HuH-7 (cell line): ENCODE measurements at regions not wholly inside any gene's neighbourhood (a gene's known extent, or its start where the extent isn't known, plus 50 kb on each side); places are given as distances from the start of the nearest gene placed in this dataset.

Experiments used
- DNase-seq: peaks from one replicate; pipeline ENCODE4 v3.0.0; 2011; ENCODE audit warnings: low spot score

DNA sequence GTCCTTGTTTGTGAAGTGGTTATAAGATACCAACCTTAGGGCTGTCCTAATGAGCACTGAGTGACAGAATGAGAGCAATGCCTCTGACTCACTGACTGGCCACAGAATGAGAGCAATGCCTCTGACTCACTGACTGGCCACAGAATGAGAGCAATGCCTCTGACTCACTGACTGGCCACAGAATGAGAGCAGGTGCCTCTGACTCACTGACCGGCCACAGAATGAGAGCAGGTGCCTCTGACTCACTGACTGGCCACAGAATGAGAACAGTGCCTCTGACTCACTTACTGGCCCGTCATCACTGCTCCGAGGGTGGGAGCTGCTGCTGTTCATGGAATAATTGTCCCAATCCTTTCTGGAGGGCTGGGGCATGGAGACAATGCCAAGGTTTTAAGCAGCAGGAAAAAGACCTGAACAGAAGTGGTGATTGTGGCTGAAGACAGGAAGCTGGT is 265.2 kb upstream of the PPP2R2D start:
- DNase-seq: no peak

DNA sequence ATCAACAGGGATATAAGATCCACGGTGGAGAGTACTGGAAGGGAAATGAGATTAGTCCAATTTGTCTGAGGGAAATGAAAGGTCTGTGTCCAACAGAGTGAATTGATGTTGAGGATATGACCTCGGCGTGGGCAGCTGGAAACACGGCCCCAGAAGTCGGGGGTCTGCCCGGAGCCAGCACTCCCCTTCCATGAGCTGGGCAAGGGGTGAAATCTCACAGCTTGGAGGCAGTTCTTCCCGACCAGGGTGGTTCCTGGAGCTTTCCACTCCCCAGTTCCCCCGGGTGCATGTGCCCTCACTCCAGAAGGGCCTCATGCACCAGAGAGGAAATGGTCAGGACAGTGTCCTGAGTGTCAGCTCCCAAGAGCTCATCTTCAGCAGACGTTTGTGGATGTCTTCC is 264.7 kb upstream of the PPP2R2D start:
- DNase-seq: no peak

DNA sequence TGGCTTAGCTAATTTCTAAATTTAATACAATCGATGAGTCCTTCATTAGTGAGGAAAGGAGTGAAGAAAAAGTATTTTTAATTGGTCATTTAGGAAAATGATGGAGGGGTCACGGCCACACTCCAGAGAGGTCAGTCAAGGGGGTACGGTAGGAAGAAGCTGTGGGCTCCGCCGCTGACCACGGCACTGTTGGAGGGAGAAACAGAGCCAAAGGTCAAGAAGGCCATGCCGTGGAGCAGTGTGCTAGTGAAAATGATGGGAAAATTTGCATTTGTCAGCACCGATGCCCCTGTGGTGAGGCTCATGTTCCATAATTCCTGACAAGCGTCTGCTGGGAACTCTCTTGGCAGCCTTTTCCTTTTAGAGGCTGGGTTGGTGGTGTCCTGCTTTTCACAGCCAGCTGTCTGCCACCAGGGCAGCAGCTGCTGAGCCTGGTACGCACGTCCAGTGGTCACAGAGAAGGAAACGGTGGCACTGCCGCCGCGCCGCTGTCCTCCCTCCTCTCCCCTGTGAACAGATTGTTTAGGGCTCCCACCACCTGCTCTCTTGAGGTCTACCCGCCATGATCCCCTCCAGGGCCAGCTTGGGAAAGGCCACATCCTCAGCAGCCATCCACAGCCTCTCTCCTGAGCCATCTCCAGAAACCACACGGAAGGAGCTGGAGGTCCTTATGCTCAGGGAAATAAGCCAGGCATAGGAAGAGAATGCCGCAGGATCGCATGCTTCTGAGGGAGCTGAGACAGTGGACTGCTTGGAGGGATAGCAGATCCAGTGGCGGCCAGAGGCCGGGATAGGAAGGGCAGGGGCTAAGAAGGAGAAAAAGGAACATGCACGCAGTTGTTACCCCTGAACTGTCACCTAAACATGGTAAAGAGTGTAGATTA is 263.7 kb upstream of the PPP2R2D start:
- no peak for DNase-seq

DNA sequence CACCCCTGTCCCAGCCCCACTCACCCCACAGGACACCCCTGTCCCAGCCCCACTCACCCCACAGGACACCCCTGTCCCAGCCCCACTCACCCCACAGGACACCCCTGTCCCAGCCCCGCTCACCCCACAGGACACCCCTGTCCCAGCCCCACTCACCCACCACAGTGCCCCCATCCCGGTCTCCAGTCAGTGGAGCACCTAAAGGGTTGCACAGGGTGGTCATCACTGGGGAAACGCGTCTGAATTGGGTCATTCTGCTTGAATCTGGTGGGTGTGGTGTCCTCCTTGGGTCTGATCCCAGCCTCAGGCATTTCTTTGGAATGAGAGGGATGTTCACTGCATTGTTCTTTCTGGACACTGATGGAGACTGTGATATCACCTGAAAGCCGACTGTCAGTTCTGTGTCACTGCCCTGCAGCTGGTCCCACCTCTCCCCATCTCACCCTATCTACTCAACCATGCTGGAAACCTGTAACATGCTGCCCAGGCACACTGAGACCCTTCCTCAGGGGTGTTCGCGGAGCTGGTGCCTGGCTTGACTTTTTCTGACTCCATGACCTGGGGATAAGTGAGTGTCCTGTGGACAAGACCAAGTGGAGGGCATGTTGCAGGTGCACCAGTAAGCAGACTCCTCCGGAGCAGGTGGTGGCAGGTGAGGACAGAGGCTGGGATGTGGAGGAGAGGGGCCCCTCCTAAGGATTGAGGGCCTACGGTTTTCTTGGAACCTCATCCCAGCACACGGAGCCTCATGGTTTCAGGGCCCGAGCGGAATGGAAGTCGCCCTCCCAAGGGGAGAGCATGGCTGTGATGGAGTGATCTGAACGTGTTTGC is 262.5 kb upstream of the PPP2R2D start:
- no peak for DNase-seq

DNA sequence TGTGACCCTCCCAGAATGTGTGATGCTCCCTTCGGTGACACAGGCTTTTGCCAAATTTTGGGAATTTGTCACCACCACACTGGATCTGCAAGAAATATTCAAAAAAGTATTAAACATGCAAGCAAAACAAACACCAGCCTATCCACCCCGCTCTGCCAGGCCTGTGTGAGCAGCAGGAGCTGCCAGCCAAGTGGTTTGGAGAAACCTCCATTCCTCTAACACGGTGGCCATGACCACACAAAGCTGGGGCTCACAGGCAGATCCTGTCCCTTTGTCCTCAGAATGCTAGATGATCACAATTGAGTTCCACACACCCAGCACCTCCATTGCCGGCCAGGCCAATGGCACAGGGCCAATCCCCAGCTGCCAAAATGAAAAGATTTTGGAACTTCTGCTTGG is 261.9 kb upstream of the PPP2R2D start:
- no peak for DNase-seq

DNA sequence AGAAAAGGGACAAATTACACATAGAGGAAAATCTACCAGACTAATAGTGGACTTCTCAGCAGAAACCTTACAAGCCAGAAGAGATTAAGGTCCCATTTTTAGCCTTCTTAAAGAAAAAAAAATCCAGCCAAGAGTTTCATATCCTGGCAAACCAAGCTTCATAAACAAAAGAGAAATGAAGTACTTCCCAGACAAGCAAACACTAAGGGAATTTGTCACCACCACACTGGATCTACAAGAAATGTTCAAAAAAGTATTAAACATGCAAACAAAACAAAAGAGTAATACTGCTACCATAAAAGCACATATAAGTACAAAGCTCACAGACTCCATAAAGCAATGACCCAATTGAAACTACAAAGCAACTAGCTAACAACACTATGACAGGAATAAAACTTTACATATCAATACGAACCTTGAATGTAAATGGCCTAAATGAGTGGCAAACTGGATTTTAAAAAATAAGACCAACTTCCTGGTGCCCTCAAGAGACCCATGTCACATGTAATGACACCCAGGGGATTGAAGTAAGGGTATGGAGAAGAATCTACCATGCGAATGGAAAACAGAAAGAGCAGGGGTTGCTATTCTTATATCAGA is 260.7 kb upstream of the PPP2R2D start:
- DNase-seq: no peak

DNA sequence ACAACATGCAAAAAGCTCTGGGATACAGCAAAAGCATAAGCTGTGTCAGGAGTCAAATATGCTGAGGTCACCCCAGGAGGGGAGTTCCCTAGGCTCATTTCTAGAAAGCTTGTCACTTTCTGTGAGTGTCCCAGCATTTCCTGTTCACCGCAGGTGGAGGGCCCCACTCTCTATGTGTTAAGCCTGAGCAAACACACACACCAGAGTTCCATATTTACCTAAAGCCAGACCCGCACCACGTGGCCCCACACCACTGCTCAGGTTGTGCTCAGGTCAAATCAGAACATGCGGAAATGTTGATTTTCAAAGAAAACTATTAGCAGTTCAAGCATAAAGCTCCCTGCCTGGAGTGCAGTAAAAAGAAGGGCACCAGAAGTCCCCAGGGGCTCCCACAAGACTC is 259.6 kb upstream of the PPP2R2D start:
- DNase-seq: peak; percentile 73

DNA sequence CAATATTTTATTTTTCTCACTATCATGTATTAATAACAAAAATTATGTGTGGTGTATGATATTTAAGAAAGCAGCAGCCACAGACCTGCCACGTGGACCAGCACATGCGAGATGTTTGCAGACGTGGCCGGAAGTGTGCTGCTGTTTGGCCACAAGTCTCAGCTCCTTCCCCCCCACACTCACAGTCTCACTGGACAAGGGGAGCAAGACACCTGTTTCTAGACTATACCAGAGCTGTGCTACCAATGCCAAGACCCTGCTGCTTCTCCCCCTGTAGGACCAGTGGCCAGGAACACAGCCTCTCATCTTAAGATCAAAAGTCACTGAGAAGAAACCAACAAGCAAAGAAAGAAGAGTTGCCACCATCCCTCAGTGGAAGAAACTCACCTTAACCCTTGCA is 258.9 kb upstream of the PPP2R2D start:
- DNase-seq: no peak

DNA sequence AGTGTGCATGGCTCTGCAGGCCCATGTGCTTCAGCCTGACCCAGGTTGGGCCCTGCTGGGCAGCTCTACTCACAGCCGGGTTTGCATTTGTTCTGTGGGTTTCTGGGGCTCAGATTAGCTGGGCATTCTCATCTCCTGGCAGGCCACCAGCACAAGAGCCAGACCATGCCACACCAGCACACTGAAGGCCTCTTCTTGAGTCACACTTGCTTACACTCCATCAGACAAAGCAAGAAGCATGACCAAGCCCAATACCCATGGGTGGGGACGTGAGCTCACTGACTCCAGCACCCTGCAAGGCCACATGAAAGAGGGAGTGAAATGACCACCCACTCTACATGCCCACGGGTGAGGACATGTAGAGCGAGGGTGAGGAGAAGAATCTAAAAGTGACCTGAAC is 257.8 kb upstream of the PPP2R2D start:
- no peak for DNase-seq

DNA sequence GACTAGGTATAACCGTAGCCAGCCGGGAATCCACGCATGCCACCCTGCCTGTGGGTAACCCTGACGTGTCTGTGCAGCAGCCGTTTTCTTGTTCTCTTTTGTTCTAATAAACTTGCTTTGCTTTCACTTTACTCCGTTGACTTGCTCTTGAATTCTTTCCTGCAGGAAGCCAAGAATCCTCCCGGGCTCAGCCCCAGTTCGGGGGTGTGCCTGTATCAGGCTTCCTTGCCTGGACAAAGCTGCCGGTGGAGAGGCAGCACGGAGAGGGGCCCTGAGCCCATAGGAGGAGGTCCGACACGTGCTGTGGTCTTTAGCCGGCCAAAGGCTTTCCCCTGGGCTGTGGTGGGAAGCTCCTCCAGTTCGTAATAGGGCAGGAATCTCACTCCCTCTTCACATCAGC is 256.5 kb upstream of the PPP2R2D start:
- no peak for DNase-seq

DNA sequence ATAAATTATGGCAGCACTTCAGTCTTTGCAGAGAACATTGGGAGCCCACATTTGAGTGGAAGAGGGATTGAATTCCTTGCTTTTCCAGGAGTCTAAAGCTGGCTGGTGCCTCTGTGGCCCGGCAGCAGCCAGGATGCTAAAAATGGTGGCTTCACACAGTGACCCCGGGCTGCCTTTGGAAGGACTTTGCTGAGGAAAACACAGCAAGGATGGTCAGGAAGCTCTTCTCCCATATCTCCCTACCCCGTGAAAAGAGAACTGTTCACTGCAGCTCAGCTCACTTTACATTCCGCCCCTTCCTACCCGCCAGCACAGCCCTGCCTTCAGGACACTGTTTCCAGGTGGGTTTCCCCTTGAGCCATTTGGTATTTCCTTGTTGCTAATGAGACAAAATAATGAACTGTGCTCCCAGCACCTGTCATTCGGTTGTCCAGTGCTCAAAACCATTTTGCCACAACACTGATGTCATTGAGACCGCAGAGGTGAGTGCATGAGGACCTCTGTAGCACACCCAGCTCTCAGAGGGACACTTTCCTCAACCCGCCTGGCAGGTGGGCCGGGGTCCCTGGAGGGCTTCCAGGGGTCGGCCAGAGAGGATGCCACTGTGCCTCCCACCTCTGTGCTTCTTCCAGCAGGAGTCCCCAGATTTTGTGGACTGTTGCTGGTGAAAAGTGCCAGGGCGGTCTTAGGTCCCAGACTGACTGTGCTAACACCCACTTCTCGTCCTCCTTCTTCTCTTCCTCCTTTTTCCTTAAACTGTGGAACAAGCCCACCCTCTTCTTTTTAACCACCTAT is 255.7 kb upstream of the PPP2R2D start:
- DNase-seq: no peak

DNA sequence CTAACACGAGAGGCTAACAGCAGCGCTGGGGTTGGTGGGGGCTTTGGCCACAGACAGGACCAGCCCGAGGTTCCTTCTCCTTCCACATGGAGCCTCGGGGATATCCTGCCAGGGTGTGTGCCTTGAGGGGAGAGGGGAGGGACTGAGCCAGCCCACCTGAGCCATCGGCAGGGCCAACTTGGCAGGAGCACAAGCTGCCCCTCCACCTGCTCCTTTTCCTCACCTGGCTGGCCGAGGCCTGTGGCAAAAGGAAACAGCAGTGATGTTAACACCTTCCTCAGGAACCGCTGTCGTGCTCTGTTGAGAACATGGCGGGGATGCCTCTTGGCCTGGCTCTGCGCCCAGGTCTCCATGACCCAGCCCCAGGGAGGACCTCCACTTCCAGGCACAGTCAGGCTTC is 255.1 kb upstream of the PPP2R2D start:
- no peak for DNase-seq

DNA sequence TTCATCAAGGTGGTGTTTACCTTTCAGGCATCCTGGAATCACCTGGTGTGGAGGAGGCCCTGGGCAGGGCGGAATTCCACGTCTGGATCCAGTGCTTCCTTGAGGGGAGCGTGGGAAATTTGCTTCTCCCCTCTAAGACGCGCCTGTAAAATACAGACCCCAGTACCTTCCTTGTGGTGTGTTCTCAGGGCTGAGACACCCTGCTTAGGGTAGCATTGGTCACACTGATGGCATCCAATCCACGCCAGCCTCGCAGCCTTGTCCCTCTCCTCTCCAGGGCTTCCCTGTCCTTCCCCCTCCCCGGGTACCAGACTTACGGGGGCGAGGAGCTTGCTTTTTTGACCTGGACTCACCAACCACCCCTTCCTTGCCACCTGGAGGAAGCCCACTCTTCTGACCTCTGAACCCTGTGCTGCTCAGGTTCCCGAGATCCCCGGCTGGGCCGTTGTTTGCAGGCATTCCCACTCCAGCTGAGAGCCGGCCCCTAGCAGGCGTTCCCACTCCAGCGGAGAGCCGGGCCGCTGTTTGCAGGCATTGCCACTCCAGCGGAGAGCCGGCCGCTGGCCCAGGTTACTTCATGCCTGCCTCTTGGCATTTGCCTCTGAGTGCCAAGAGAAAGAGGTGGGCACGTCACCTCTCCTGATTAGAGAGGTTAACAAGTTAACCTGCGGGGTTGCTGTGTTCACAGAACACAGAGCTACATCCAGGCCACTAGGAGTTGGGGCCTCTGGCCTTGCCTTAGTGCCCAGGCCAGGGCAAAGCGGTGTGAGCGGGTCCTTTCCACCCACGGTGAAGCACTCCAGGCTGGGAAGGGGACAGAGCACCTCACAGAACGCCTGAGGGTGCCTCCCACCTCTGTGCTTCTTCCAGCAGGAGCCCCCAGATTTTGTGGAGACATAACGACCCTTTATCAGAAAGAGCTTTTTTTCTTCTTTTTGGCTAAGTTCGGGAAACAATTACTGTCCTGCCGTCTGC is 254.0 kb upstream of the PPP2R2D start:
- no peak for DNase-seq

DNA sequence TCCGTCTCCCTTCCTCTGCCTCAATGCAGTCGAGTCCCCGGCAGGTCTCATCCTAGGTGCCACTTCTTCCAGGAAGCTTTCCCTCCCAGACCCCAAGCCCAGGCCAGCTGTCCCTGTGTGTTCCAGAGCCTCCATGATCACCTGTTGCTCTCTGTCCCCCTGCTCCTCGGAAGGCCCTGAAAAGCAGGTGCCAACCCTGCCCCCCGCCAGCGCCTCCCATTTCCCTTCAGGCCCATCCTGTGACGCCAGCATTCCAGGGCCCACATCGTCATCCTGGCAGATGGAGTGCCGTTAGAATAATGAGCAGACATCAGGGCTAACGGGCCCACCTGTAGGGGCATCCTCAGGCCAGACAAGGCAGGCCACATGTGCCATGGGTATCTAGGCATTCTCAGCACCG is 253.0 kb upstream of the PPP2R2D start:
- DNase-seq: no peak

DNA sequence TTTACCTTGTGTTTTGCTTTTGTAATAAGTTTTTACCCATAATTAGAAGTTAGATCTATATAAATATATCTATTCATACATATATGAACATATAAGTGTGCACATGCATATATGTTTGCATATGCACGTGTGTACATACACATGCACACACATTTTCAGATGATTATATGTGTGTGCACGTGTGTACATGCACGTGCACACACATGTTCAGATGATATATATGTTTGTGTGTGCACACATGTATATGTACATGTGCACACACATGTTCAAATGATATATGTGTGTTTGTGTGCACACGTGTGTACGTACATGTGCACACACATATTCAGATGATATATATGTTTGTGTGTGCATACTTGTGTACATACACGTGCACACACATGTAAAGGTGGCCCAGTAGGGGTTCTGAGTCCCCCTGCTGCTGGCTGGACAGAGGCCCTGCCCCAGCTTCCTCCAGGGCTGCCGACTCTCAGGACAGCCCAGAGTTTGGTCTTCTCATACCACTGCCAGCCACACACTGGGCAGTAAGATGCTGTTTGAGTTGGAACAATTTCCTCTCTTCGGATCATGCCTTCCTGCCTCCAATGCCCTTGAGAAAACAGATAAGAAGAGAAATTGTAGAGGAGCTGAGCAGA is 252.3 kb upstream of the PPP2R2D start:
- DNase-seq: no peak

DNA sequence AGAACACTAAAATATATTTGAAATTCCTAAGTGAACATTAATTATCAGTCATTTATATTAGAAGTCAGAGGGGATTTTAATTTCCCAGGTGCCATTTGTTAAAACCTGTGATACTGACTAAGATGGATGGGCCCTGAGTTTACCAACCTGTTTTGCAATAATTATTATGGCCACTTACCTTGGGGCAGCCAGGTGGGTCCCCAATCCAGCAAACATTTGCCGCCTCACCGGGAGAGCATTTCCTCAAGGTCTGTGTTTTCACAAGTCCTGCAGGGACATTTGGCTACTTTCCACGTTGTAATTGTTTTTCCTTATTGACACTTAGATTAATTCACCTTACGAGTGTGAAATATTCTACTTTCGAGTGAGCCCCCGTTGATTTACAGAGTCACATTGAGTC is 251.2 kb upstream of the PPP2R2D start:
- no peak for DNase-seq

DNA sequence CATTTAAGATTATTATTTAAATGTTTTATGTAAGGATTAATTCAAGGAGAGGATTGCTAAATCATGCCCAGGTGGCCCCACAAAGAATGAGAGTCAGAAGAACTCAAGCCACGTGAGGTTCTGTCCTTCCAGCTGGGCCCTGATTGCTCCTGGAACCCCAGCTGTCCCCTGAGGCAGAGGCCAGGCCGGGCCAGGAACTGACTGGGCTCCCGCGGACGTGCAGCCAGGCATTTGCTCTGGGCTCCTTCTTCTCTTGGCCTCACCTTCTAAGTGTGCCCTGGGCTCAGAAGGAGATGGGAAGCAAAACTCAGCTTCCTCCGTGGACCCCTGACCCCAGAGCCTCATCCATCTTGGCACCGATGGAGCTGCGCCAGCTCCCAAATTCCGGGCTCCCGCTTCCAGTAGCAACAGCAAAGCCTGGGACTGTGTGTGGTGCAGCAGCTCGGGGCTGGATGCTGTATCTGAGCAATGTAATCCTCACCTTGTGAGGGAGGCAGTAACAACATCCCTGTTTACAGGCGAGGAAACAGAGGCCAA is 250.6 kb upstream of the PPP2R2D start:
- DNase-seq: no peak

DNA sequence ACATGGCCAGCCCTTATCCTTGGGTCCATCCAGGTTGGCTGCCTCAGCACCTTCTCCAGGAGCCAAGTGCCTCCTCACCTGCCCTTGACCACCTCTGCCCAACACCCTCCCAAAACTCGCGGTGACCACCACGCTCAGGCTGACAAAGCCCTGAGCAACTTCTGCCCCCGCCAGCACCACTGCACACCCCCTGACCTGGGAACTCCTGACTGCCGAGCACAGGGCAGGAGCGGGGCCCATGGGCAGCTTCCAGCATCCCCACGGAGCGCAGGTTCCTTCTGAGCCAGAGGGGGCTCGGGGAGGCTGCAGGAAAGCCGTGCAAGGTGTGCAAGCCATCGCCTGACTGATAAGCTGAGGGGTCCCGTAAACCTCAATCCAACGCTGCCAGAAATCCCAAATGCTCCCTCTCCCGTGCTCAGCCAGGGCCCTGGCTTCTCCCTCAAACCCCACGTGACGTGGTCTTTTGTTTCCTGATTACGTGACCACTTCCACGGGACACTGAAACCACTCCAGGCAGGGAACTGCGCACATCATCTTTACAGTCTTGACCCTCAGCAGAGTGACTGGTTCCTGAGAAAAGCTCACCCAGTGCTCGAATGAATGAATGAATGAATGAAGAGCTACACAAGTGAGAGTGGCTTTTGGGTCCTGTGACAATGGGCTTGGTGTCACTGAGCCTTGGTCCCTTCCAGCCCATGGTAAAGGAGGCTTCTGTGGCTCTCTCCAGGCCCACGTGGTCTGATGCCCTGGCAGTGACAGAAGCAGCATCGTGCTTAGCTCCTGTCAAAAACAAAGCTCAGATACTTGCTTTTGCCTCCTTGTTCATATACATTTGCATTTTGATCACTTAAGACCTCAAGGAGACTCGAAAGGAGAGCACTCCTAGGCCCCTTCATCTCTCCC is 249.8 kb upstream of the PPP2R2D start:
- DNase-seq: no peak
